HEK293T (cell line): ENCODE measurements at regions not wholly inside any gene's neighbourhood (a gene's known extent, or its start where the extent isn't known, plus 50 kb on each side); places are given as distances from the start of the nearest gene placed in this dataset.

Source experiments
- ARNT ChIP-seq: fragments of 450-650 bp; IDR thresholded peaks from 2 replicates; pipeline ENCODE4 v1.6.1; 2017; ENCODE audit warnings: mild to moderate bottlenecking
- BHLHE40 ChIP-seq: fragments of 450-650 bp; IDR thresholded peaks from 2 replicates; pipeline ENCODE4 v1.6.1; 2016; ENCODE audit warnings: mild to moderate bottlenecking, moderate library complexity, borderline replicate concordance
- CTBP1 ChIP-seq: fragments of 450-650 bp; IDR thresholded peaks from 2 replicates; pipeline ENCODE4 v1.6.1; 2016; ENCODE audit warnings: borderline replicate concordance
- ELF4 ChIP-seq: fragments of 450-650 bp; IDR thresholded peaks from 2 replicates; pipeline ENCODE4 v1.6.1; 2017; ENCODE audit warnings: antibody characterized with exemption
- FOXA1 ChIP-seq: fragments of 450-650 bp; IDR thresholded peaks from 2 replicates; pipeline ENCODE4 v1.6.1; 2016; ENCODE audit warnings: mild to moderate bottlenecking
- FOXK2 ChIP-seq: fragments of 450-650 bp; IDR thresholded peaks from 2 replicates; pipeline ENCODE4 v1.6.1; 2016; ENCODE audit warnings: mild to moderate bottlenecking
- FOXM1 ChIP-seq: fragments of 450-650 bp; IDR thresholded peaks from 2 replicates; pipeline ENCODE4 v1.6.1; 2017; ENCODE audit warnings: mild to moderate bottlenecking, borderline replicate concordance
- HDGF ChIP-seq: fragments of 450-650 bp; IDR thresholded peaks from 2 replicates; pipeline ENCODE4 v1.6.1; 2017; ENCODE audit warnings: antibody characterized with exemption, borderline replicate concordance
- L3MBTL2 ChIP-seq: fragments of 450-650 bp; conservative IDR thresholded peaks from 2 replicates; pipeline ENCODE4 v1.6.1; 2016; ENCODE audit warnings: mild to moderate bottlenecking
- PKNOX1 ChIP-seq: fragments of 450-650 bp; IDR thresholded peaks from 2 replicates; pipeline ENCODE4 v1.6.1; 2016
- SP1 ChIP-seq: fragments of 450-650 bp; IDR thresholded peaks from 2 replicates; pipeline ENCODE4 v1.6.1; 2017
- SUZ12 ChIP-seq: fragments of 450-650 bp; IDR thresholded peaks from 2 replicates; pipeline ENCODE4 v1.6.1; 2016; ENCODE audit warnings: mild to moderate bottlenecking
- TARDBP ChIP-seq: fragments of 450-650 bp; IDR thresholded peaks from 2 replicates; pipeline ENCODE4 v1.6.1; 2016

- TF ChIP-seq TARDBP = no peak
- TF ChIP-seq BHLHE40 = no peak
- no peak for TF ChIP-seq SP1
- TF ChIP-seq FOXM1 = no peak
- no peak for TF ChIP-seq HDGF
- TF ChIP-seq PKNOX1 = no peak
- no peak for TF ChIP-seq ELF4
- no peak for TF ChIP-seq SUZ12
- TF ChIP-seq L3MBTL2 = no peak
- TF ChIP-seq ARNT = no peak
- TF ChIP-seq FOXK2 = no peak
- TF ChIP-seq CTBP1 = no peak
- no peak for TF ChIP-seq FOXA1
Measured at GRCh38 chr14:40899435-40899834, 707.2 kb upstream of the LRFN5 start.
